Left lung (tissue), 4 donors: ENCODE measurements at regions not wholly inside any gene's neighbourhood (a gene's known extent, or its start where the extent isn't known, plus 50 kb on each side); places are given as distances from the start of the nearest gene placed in this dataset.

Source experiments
- ATAC-seq: fragments of 200-7000 bp; cut with Tn5 transposase; one replicate; pipeline ENCODE4 v1.9.1; 2020; ENCODE audit warnings: moderate library complexity
- DNase-seq, 4 donors: peaks; one replicate each; pipeline ENCODE4 v3.0.0-alpha.2; 2013 to 2020
- H3K27ac ChIP-seq, 2 donors: fragments of 200-600 bp; sonication (generic) in 1 of 2; one replicate each; pipeline versions ENCODE4 v1.5.0 to v1.8.0; 2020 to 2021
- H3K27me3 ChIP-seq, 2 donors: fragments of 200-600 bp; sonication (generic) in 1 of 2; one replicate each; pipeline versions ENCODE4 v1.5.0 to v1.8.0; 2020 to 2021
- H3K36me3 ChIP-seq, 2 donors: fragments of 200-600 bp; sonication (generic) in 1 of 2; one replicate each; pipeline versions ENCODE4 v1.5.0 to v1.8.0; 2020 to 2021
- H3K4me1 ChIP-seq, 2 donors: fragments of 200-600 bp; one replicate each; pipeline ENCODE4 v1.8.0; 2021
- H3K4me3 ChIP-seq, 2 donors: fragments of 200-600 bp; sonication (generic) in 1 of 2; one replicate each; pipeline versions ENCODE4 v1.5.0 to v1.8.0; 2020 to 2021; ENCODE audit warnings: mild to moderate bottlenecking in 1 of 2
- H3K9me3 ChIP-seq, 2 donors: fragments of 200-600 bp; sonication (generic) in 1 of 2; one replicate each; pipeline versions ENCODE4 v1.5.0 to v1.8.0; 2020 to 2021
- intact Hi-C, 2 donors: fragments of 100-400 bp; cut with DNase I; formaldehyde crosslinking; loops; one replicate each; pipeline versions ENCODE4 v1.11.2 to v1.14.2; 2022
- TF ChIP-seq, protein P1 (sequence below), 2 donors: fragments of 200-600 bp; sonication (generic) in 1 of 2; IDR thresholded peaks; one replicate each; pipeline versions ENCODE4 v1.5.0 to v1.8.0; 2021; ENCODE audit warnings: antibody characterized with exemption in 2 of 2
- donor health status: DM: no; HTN: yes; CAD: no.
- donor health status: DM: no; HTN: no; CAD: no.

DNA sequence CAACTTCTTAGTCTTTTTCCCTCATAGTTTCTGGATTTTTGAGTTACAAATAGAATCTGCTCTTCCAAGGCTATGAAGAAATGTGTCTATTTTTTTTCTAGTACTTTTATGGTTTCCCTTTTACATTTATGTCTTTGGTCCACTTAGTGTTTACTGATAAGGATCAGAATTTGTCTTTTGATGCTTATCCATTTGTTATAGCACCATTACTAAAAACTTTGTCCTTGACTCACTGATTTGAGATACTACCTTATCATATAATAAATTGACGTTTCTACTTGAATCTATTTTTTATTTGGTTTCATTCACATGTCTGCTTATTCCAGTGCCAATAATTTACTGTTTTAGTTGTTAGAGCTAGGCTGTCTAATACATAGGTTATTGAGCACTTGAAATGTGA, 161.1 kb upstream of the DPYD start:
- Histone ChIP-seq H3K27ac (no peak overlapping the region), H3K4me3 (no peak overlapping the region), H3K27me3 (no peaks in the 10 kb centered on the region), H3K36me3 (no peaks in the 10 kb centered on the region), H3K9me3 (no peaks in the 10 kb centered on the region), H3K4me1 (no peaks in the 10 kb centered on the region)
- intact Hi-C loops, result no loop called here
- ATAC-seq (no peak), DNase-seq (no peak)
- TF ChIP-seq, protein P1, sequence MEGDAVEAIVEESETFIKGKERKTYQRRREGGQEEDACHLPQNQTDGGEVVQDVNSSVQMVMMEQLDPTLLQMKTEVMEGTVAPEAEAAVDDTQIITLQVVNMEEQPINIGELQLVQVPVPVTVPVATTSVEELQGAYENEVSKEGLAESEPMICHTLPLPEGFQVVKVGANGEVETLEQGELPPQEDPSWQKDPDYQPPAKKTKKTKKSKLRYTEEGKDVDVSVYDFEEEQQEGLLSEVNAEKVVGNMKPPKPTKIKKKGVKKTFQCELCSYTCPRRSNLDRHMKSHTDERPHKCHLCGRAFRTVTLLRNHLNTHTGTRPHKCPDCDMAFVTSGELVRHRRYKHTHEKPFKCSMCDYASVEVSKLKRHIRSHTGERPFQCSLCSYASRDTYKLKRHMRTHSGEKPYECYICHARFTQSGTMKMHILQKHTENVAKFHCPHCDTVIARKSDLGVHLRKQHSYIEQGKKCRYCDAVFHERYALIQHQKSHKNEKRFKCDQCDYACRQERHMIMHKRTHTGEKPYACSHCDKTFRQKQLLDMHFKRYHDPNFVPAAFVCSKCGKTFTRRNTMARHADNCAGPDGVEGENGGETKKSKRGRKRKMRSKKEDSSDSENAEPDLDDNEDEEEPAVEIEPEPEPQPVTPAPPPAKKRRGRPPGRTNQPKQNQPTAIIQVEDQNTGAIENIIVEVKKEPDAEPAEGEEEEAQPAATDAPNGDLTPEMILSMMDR (IDR thresholded peaks at IDR 0.05), result no peak

DNA sequence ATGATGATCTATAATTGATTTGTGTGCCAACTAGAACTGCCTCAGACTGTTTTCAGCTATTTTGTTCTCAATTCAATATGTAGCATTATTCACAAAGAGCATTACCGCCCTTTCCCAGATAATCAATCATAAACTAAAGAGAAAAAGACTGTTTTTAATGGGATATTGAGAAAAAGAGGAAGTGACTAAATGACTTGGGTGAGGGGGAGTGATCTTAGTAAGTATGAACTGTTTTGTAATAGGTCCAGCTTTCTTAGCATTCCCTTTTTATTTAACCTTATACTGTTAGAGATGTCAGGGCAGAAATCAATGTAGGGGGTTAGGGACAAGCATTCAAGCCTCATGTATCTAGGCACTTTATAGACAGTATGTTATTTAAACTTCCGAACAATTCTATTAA, 157.8 kb upstream of the DPYD start:
- TF ChIP-seq, protein P1 (IDR thresholded peaks at IDR 0.05), result no peak
- DNase-seq, result no peak
- Histone ChIP-seq H3K4me3 (no peak overlapping the region), H3K27me3 (no peaks in the 10 kb centered on the region), H3K4me1 (no peaks in the 10 kb centered on the region), H3K36me3 (no peaks in the 10 kb centered on the region), H3K9me3 (no peaks in the 10 kb centered on the region), H3K27ac (no peak overlapping the region)
- intact Hi-C loops, result no loop called here
- no peak for ATAC-seq

DNA sequence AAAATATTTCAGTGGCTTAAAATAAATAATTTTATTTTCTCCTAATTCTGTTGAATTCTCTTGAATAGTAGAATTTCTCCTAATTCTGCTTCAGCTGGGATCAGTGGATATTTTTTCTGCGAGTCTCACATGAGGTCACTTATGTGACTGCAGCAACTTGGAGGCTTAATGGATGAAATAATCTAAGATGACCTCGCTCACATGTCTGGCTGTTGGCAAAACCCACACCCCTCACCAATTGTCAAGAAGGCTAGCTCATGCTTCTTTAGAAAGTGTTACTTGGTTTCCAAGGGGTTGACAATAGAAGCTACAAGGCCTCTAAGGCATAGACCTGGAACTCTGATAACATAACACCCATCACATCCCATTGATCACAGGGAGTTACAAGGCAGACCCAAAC, 156.9 kb upstream of the DPYD start:
- DNase-seq (no peak), ATAC-seq (no peak)
- TF ChIP-seq, protein P1 (IDR thresholded peaks at IDR 0.05), result no peak
- intact Hi-C loops, result no loop called here
- no peaks in the 10 kb centered on the region for H3K27me3 ChIP-seq
- H3K4me1 ChIP-seq, result no peaks in the 10 kb centered on the region
- no peak overlapping the region for H3K27ac ChIP-seq
- no peak overlapping the region for H3K4me3 ChIP-seq
- no peaks in the 10 kb centered on the region for H3K9me3 ChIP-seq
- no peaks in the 10 kb centered on the region for H3K36me3 ChIP-seq

DNA sequence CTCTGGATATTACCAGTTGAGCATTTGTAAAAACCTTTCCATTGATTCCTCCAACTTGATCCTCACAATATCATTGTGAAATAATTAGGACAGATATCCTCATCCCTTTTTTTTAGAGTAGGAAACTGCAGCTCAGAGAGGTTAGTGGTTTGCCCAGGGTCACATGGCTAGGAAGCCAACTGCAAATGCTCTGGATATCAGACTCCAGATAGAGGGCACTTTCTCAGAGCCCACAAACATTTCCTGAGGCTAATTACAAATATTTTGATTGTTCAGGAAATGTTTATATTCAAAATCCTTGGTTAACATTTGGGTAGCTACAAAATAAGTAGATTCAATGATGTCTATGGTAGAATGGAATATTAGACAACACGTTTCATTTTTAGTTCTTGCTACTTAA, 154.8 kb upstream of the DPYD start:
- TF ChIP-seq, protein P1 (IDR thresholded peaks at IDR 0.05), result no peak

DNA sequence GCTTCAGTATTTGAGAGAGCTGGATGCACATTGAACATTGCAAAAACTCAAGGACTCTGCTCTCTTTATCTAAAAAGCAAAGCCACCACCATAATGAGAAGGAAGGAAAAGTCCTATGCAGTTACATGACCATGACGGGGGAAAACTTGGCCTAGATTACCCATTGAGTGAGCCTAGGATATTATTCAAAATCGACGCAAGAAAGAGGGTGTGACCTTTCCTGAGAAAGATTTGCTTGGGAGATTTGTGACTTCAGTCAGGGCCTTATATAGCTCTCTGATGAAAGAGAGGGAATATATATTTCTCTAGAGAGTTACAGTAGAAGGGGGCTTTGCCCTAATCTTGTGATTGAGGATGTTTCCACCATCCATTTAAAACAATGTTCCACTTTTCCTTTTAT, 153.0 kb upstream of the DPYD start:
- no peaks in the 10 kb centered on the region for H3K4me1 ChIP-seq
- H3K9me3 ChIP-seq, result no peaks in the 10 kb centered on the region
- H3K27me3 ChIP-seq, result no peaks in the 10 kb centered on the region
- H3K27ac ChIP-seq, result no peak overlapping the region
- ATAC-seq (no peak), DNase-seq (no peak)
- no peak overlapping the region for H3K4me3 ChIP-seq
- no peaks in the 10 kb centered on the region for H3K36me3 ChIP-seq
- TF ChIP-seq, protein P1 (IDR thresholded peaks at IDR 0.05), result no peak
- intact Hi-C loops, result no loop called here

More for the DNA sequence above, 154.8 kb upstream of the DPYD start:
- DNase-seq, result no peak
- Histone ChIP-seq H3K4me3 (no peak overlapping the region), H3K27me3 (no peaks in the 10 kb centered on the region), H3K36me3 (no peaks in the 10 kb centered on the region), H3K4me1 (no peaks in the 10 kb centered on the region), H3K27ac (no peak overlapping the region), H3K9me3 (no peaks in the 10 kb centered on the region)
- intact Hi-C loops, result no loop called here
- ATAC-seq, result no peak
